Mesodermal cell (in vitro differentiated cells): ENCODE measurements at regions not wholly inside any gene's neighbourhood (a gene's known extent, or its start where the extent isn't known, plus 50 kb on each side); places are given as distances from the start of the nearest gene placed in this dataset.

Experiments used
- H3K27ac ChIP-seq: 2 replicates; pipeline ENCODE4 v1.7.0; 2013; ENCODE audit warnings: mild to moderate bottlenecking, low read depth, low read length, moderate library complexity; ENCODE audit not compliant: severe bottlenecking
- H3K36me3 ChIP-seq: 2 replicates; pipeline ENCODE4 v1.7.1; 2013; ENCODE audit warnings: mild to moderate bottlenecking, low read length, moderate library complexity; ENCODE audit not compliant: control insufficient read depth, insufficient read depth
- H3K4me1 ChIP-seq: one replicate; pipeline ENCODE4 v1.7.1; 2013; ENCODE audit warnings: mild to moderate bottlenecking, low read length; ENCODE audit not compliant: insufficient read depth, control insufficient read depth, poor library complexity, severe bottlenecking
- H3K4me3 ChIP-seq: 2 replicates; pipeline ENCODE4 v1.7.0; 2013; ENCODE audit warnings: low read length, control low read depth, mild to moderate bottlenecking; ENCODE audit not compliant: insufficient read depth, poor library complexity, severe bottlenecking; ENCODE audit errors: extremely low read depth
- H3K9me3 ChIP-seq: 2 replicates; pipeline ENCODE4 v1.7.1; 2013; ENCODE audit warnings: mild to moderate bottlenecking, low read length, moderate library complexity; ENCODE audit not compliant: control insufficient read depth
- WGBS, 2 experiments: methylation state at CpG; one replicate each; pipeline ENCODE4 v1.1.5; 2013; ENCODE audit warnings: missing lambda C conversion rate in 2 of 2; ENCODE audit not compliant: insufficient coverage in 2 of 2; 5-methylcytosine and 5-hydroxymethylcytosine counted together

GRCh38 chr16:85971902-85972638, 73.1 kb downstream of the IRF8 start:
- Histone ChIP-seq H3K9me3 (peaks cover 12% of the 10 kb centered on the region), H3K4me3 (no peak overlapping the region), H3K27ac (no peak overlapping the region), H3K36me3 (no peaks in the 10 kb centered on the region), H3K4me1 (no peaks in the 10 kb centered on the region)
- WGBS, 2 experiments, result 93 to 96% methylated on average over 12 to 16 of the region's 17 CpGs

DNA sequence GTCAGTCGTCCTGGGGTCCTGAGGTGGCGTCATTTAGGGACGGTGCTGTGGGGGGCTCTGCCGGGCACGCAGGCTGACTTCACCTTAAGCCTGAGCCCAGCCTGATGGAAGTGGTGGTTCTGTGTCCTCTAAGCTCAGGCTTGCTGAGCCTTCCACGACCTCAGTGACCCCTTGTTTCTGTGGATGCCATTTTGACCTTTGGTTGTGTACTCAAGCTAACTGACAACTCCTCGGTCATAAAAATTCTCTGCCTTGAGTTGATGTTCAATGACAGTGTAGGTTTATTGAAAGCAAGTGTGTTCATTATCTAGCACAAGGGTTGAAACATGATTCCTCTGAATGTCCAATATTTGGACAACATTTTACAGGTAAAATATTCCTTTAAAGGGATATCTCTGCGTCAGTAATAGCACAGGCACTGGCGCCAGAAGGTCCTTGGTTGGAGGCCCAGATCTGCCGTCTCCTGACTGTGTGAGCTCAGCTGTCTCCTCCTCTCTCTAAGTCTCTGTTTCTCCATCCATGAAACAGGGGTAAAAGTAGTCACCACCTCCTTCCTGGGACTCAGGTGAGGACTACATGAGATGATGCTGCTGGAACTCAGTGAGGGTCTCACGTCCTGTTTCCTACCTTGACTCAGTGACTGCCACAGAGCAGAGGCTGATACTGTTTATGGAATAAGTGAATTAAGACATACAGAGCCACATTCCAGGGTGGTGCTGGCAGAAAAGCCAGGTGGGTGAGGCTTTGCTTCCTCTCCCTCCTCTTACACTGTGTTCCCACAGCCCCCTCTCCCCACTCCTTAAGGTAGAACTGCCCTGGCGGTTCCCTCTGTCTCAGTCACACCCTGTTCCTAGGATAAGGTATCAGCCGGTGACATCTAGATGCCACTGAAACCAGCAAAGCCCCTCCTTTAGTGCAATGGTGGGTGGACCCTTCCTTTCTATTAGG, 75.7 kb downstream of the IRF8 start:
- Histone ChIP-seq H3K4me3 (no peak overlapping the region), H3K4me1 (no peaks in the 10 kb centered on the region), H3K36me3 (no peaks in the 10 kb centered on the region), H3K9me3 (peaks cover 12% of the 10 kb centered on the region), H3K27ac (no peak overlapping the region)
- 84 to 92% methylated on average over 9 to 12 of the region's 13 CpGs for WGBS, 2 experiments

GRCh38 chr16:85975451-85975981, 76.6 kb downstream of the IRF8 start:
- 69 to 81% methylated on average over 4 to 6 of the region's 7 CpGs for WGBS, 2 experiments
- Histone ChIP-seq H3K36me3 (no peaks in the 10 kb centered on the region), H3K4me3 (no peak overlapping the region), H3K9me3 (peaks cover 12% of the 10 kb centered on the region), H3K27ac (no peak overlapping the region), H3K4me1 (no peaks in the 10 kb centered on the region)

DNA sequence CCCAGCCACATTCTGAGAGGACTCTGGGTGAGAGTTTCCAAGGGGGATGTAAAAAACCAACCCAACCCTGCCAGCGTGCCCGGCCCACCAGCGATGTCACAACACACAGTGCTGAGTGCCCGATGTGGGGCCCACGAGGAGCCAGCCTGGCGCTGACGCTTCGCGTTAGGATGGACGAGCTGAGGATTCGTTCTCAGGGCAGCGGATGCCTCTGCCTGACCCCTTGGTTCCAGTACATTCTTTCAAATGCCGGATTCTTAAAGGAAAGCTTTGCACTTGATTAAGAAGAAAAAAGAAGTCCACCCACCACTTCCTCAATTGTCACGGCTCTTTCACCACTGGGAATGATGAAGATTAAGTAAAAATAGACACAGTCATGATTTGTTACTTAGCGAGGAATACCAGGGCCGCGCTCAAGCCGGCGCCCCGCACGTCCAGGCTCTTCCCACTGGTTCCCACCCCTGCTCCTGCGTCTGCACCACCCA, 79.4 kb downstream of the IRF8 start:
- 89 to 90% methylated on average over 20 of the region's 22 CpGs for whole genome bisulfite sequencing, 2 experiments
- Histone ChIP-seq H3K4me1 (no peaks in the 10 kb centered on the region), H3K4me3 (no peak overlapping the region), H3K27ac (no peak overlapping the region), H3K9me3 (peaks cover 8% of the 10 kb centered on the region), H3K36me3 (no peaks in the 10 kb centered on the region)

- Histone ChIP-seq H3K27ac (no peak overlapping the region), H3K4me3 (no peak overlapping the region), H3K4me1 (no peaks in the 10 kb centered on the region), H3K9me3 (peaks cover 7% of the 10 kb centered on the region), H3K36me3 (no peaks in the 10 kb centered on the region)
- 92 to 97% methylated on average over 11 to 13 of the region's 13 CpGs for WGBS, 2 experiments
Measured at GRCh38 chr16:85978976-85979375, 80.0 kb downstream of the IRF8 start.

GRCh38 chr16:85979605-85980004, 80.6 kb downstream of the IRF8 start:
- H3K4me3 ChIP-seq, result no peak overlapping the region
- H3K4me1 ChIP-seq, result no peaks in the 10 kb centered on the region
- H3K27ac ChIP-seq, result no peak overlapping the region
- 82 to 93% methylated on average over 9 of the region's 11 CpGs for WGBS, 2 experiments
- peaks cover under 1% of the 10 kb centered on the region for H3K9me3 ChIP-seq
- no peaks in the 10 kb centered on the region for H3K36me3 ChIP-seq

- Histone ChIP-seq H3K36me3 (no peaks in the 10 kb centered on the region), H3K9me3 (no peaks in the 10 kb centered on the region), H3K4me3 (no peak overlapping the region), H3K27ac (no peak overlapping the region), H3K4me1 (no peaks in the 10 kb centered on the region)
- WGBS, 2 experiments, result 92 to 93% methylated on average over 3 to 4 of the region's 6 CpGs
Measured at GRCh38 chr16:85980686-85981085, 81.7 kb downstream of the IRF8 start.

DNA sequence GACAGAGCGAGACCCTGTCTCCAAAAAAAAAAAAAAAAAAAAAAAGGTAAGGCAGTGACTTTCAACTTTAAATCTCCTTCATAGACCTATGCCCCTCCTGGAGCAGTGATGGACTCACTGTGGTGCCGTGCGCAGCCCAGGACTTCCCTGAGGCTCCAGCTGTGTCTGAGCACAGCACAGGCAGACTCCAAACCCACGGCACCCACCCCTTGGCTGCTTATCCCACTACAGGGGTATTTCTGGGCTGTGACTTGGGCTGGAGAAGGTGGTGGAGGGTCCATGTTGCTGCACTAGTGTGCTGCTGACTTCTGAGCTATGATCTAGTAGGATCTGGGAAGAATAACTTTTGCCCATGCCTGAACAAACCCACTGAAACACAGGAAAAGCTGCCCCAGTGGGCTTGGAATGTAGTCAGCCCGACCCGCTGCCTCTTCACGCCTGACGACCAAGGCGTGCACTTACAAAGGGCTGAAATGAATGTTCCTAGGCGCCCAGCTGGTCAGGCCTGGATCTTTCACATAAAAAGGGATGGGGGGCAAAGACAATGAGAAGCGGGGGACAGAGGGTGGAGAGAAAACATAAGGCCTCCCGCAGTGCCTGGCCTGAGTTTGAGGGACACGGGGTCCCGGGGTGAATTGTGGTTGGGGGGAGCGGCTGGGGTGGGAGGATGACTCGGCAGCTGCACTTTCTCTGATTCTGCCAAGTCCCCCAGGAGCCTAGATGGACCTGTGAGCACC, 83.0 kb downstream of the IRF8 start:
- H3K27ac ChIP-seq, result no peak overlapping the region
- no peaks in the 10 kb centered on the region for H3K4me1 ChIP-seq
- WGBS, 2 experiments, result 89 to 90% methylated on average over 10 to 14 of the region's 16 CpGs
- H3K36me3 ChIP-seq, result no peaks in the 10 kb centered on the region
- no peak overlapping the region for H3K4me3 ChIP-seq
- H3K9me3 ChIP-seq, result no peaks in the 10 kb centered on the region

- H3K36me3 ChIP-seq, result no peaks in the 10 kb centered on the region
- no peaks in the 10 kb centered on the region for H3K9me3 ChIP-seq
- no peak overlapping the region for H3K4me3 ChIP-seq
- 87 to 88% methylated on average over 23 of the region's 23 CpGs for WGBS, 2 experiments
- H3K27ac ChIP-seq, result no peak overlapping the region
- no peaks in the 10 kb centered on the region for H3K4me1 ChIP-seq
Measured at GRCh38 chr16:85982563-85982939, 83.6 kb downstream of the IRF8 start.

GRCh38 chr16:85983064-85983463, 84.1 kb downstream of the IRF8 start:
- Histone ChIP-seq H3K27ac (no peak overlapping the region), H3K36me3 (no peaks in the 10 kb centered on the region), H3K4me3 (no peak overlapping the region), H3K9me3 (no peaks in the 10 kb centered on the region), H3K4me1 (no peaks in the 10 kb centered on the region)
- WGBS, 2 experiments, result 88 to 100% methylated on average over 3 to 12 of the region's 12 CpGs
